Heart left ventricle (tissue), 13 donors: ENCODE measurements at regions not wholly inside any gene's neighbourhood (a gene's known extent, or its start where the extent isn't known, plus 50 kb on each side); places are given as distances from the start of the nearest gene placed in this dataset.

Source experiments
- CTCF ChIP-seq, 12 donors: fragments of 200-600 bp; sonication (generic) in 4 of 12; IDR thresholded peaks; one replicate each; pipeline versions ENCODE4 v1.5.0 to v1.8.0; 2018 to 2022; ENCODE audit warnings: antibody characterized with exemption in 12 of 12, mild to moderate bottlenecking in 5 of 12
- POLR2A ChIP-seq, 2 donors: fragments of 450-650 bp; IDR thresholded peaks; one replicate each; pipeline ENCODE4 v1.6.1; 2017; ENCODE audit warnings: antibody characterized with exemption in 2 of 2, mild to moderate bottlenecking in 2 of 2, moderate library complexity in 2 of 2
- donor health status: ischemic (EF 13 %, LVEDD 7.1; RV severe dilation, severe dysfunction).
- donor health status: DM: no; HTN: yes; CAD: no.
- donor health status: DM: no; HTN: no; CAD: no.
- donor health status: ischemic (EF 25% LVEDD 6.9; RV normal size, moderate dysfunction).
- donor health status: ischemic (EF 25% LVEDD 5.7; RV mildly dilated, moderate dysfunction).
- donor health status: ischemic (EF 35%, LVEDD 5.7; RV mildly dilated, moderate dysfunction).
- donor health status: nonischemic (EF 11% LVEDD 7.7; RV severe dilation, severe dysfunction).
- donor health status: DM: yes; HTN: yes; CAD: no.
- donor health status: PGD.
- donor health status: ischemic (EF 29% LVEDD 5.4; RV normal size, mild dysfunction).
- donor health status: nonischemic (EF 23%, LVEDD 6.1; RV moderate dilation, normal function).

- TF ChIP-seq CTCF (IDR thresholded peaks at IDR 0.05) (no peak), POLR2A (IDR thresholded peaks at IDR 0.05) (no peak)
Observed at GRCh38 chr11:69234740-69235710, 58.9 kb upstream of the MYEOV start.
